HepG2 (cell line): ENCODE measurements at regions not wholly inside any gene's neighbourhood (a gene's known extent, or its start where the extent isn't known, plus 50 kb on each side); places are given as distances from the start of the nearest gene placed in this dataset.

Source experiments
- ATAC-seq: fragments of 200-7000 bp; cut with Tn5 transposase; 3 replicates; pipeline ENCODE4 v1.9.1; 2020; ENCODE audit warnings: mild to moderate bottlenecking, moderate library complexity
- BruUV-seq: library from RNA; stranded (reverse); fragments of 400-500 nt; replicated peaks from 2 replicates; lab custom pipeline; 2021; lab: Mats Ljungman, UMichigan
- CTCF ChIA-PET: fragments of 300-600 bp; formaldehyde crosslinking; extraction: SDS; loops from one replicate; lab custom pipeline; 2021; ENCODE audit warnings: low total read pairs, inconsistent platforms, low intra/inter-chr PET ratio; lab: Yijun Ruan, JAX
- POLR2A ChIA-PET: fragments of 350-600 bp; sonication (Branson Sonifier 250); formaldehyde crosslinking; loops from one replicate; lab custom pipeline; 2020; ENCODE audit warnings: antibody characterized with exemption, inconsistent platforms; lab: Yijun Ruan, JAX
- DNase-seq: peaks from one replicate; pipeline ENCODE4 v3.0.0-alpha.2; 2015; ENCODE audit warnings: low spot score
- FAIRE-seq: peaks from 3 replicates; lab custom pipeline; 2011; peaks lifted over from hg19 to GRCh38; lab: Jason Lieb, UNC
- H2AFZ ChIP-seq: one replicate; pipeline ENCODE4 v1.6.1; 2011; ENCODE audit warnings: low read length, inconsistent platforms
- H3K27ac ChIP-seq: fragments of 300-600 bp; 3 replicates; pipeline ENCODE4 v1.8.0; 2011; ENCODE audit warnings: mixed run types, mild to moderate bottlenecking, mixed read lengths, low read length, inconsistent platforms; ENCODE audit not compliant: insufficient read depth; ENCODE audit errors: extremely low read length
- H3K27me3 ChIP-seq, 2 experiments: fragments of 200-600 bp in 1 of 2; 2 replicates in 1 of 2; 3 replicates in 1 of 2; pipeline versions ENCODE4 v1.6.0 to v1.8.0; 2011; ENCODE audit warnings: low read length in 2 of 2, mild to moderate bottlenecking in 2 of 2, moderate library complexity in 2 of 2, inconsistent platforms in 1 of 2; ENCODE audit not compliant: insufficient read depth in 2 of 2, control insufficient read depth in 1 of 2
- H3K36me3 ChIP-seq, 2 experiments: fragments of 200-600 bp in 1 of 2; replicated peaks in 1 of 2; 2 replicates in 1 of 2; 3 replicates in 1 of 2; pipeline versions ENCODE4 v1.5.1 to v1.8.0; 2011; ENCODE audit warnings: low read length in 2 of 2, inconsistent platforms in 1 of 2; ENCODE audit not compliant: insufficient read depth in 2 of 2, control insufficient read depth in 1 of 2
- H3K4me1 ChIP-seq: 2 replicates; pipeline ENCODE4 v1.5.1; 2012; ENCODE audit warnings: low read length, inconsistent platforms; ENCODE audit not compliant: insufficient read depth
- H3K4me2 ChIP-seq: 2 replicates; pipeline ENCODE4 v1.6.0; 2011; ENCODE audit warnings: low read depth, low read length, inconsistent platforms
- H3K4me3 ChIP-seq, 3 experiments: fragments of 200-600 bp in 1 of 3; sonication (generic), shearing (Covaris generic) in 1 of 3; replicated peaks in 1 of 3; 2 replicates each; pipeline ENCODE4 v1.5.1; 2011 to 2016; ENCODE audit warnings: low read length in 3 of 3, inconsistent platforms in 2 of 3, low read depth in 2 of 3, mild to moderate bottlenecking in 2 of 3, control low read depth in 1 of 3, mixed read lengths in 1 of 3; ENCODE audit not compliant: insufficient read depth in 1 of 3
- H3K79me2 ChIP-seq: one replicate; pipeline ENCODE4 v1.6.1; 2011; ENCODE audit warnings: low read length, inconsistent platforms; ENCODE audit not compliant: insufficient read depth
- H3K9ac ChIP-seq: 2 replicates; pipeline ENCODE4 v1.6.0; 2011; ENCODE audit warnings: mild to moderate bottlenecking, low read depth, low read length, inconsistent platforms; ENCODE audit not compliant: insufficient read depth
- H3K9me3 ChIP-seq: 2 replicates; pipeline ENCODE4 v1.5.1; 2012; ENCODE audit warnings: mild to moderate bottlenecking, low read length
- H4K20me1 ChIP-seq: 2 replicates; pipeline ENCODE4 v1.6.0; 2011; ENCODE audit warnings: inconsistent platforms, mild to moderate bottlenecking, low read length, moderate library complexity; ENCODE audit not compliant: insufficient read depth
- CAMTA2 ChIP-seq: sonication (generic); formaldehyde crosslinking; IDR thresholded peaks from 2 replicates; pipeline ENCODE4 v1.4.0; 2020; ENCODE audit warnings: mild to moderate bottlenecking, missing genetic modification reagents, borderline replicate concordance
- MYC ChIP-seq: sonication (generic); formaldehyde crosslinking; IDR thresholded peaks from 2 replicates; pipeline ENCODE4 v1.9.0; 2021; ENCODE audit warnings: missing genetic modification reagents, borderline replicate concordance
- NFKBIZ ChIP-seq: IDR thresholded peaks from 2 replicates; pipeline ENCODE4 v1.6.1; 2018; ENCODE audit warnings: missing genetic modification reagents, missing compliant biosample characterization
- SAP130 ChIP-seq: IDR thresholded peaks from 2 replicates; pipeline ENCODE4 v1.6.1; 2016; ENCODE audit warnings: low read depth
- SUZ12 ChIP-seq: fragments of 150-350 bp; IDR thresholded peaks from 2 replicates; pipeline ENCODE4 v1.6.1; 2014; ENCODE audit warnings: low read depth, low read length
- ZNF17 ChIP-seq: sonication (generic); formaldehyde crosslinking; IDR thresholded peaks from 2 replicates; pipeline ENCODE4 v1.5.0; 2020; ENCODE audit warnings: mild to moderate bottlenecking, missing genetic modification reagents
- ZNF282 ChIP-seq: fragments of 450-650 bp; IDR thresholded peaks from 2 replicates; pipeline ENCODE4 v1.6.1; 2018; ENCODE audit not compliant: partially characterized antibody
- ZNF562 ChIP-seq: sonication (generic); formaldehyde crosslinking; IDR thresholded peaks from 2 replicates; pipeline ENCODE4 v1.8.0; 2022; ENCODE audit warnings: missing genetic modification reagents, borderline replicate concordance
- ZNF615 ChIP-seq: sonication (generic); formaldehyde crosslinking; IDR thresholded peaks from 2 replicates; pipeline ENCODE4 v1.5.0; 2020; ENCODE audit warnings: mild to moderate bottlenecking, missing genetic modification reagents, borderline replicate concordance
- WGBS: methylation state at CpG from one replicate; pipeline ENCODE4 v1.1.6; 2017; ENCODE audit warnings: low lambda C conversion rate; 5-methylcytosine and 5-hydroxymethylcytosine counted together
- in situ Hi-C: cut with HindIII; loops from 2 replicates; pipeline ENCODE4 v1.10.0; 2017; ENCODE audit warnings: low pct_unique_long_range_greater_than_20kb; ENCODE audit not compliant: extremely low pct_ligation_motif_present
- intact Hi-C: fragments of 100-400 bp; cut with micrococcal nuclease; formaldehyde crosslinking; loops from one replicate; pipeline ENCODE4 v1.10.0; 2022; ENCODE audit not compliant: unreplicated experiment
- TF ChIP-seq, protein P1 (sequence below): sonication (generic); formaldehyde crosslinking; IDR thresholded peaks from 2 replicates; pipeline ENCODE4 v1.4.0; 2020; ENCODE audit warnings: missing genetic modification reagents
- TF ChIP-seq, protein P2 (sequence below): sonication (generic); formaldehyde crosslinking; IDR thresholded peaks from 2 replicates; pipeline ENCODE4 v1.4.0; 2020; ENCODE audit warnings: missing genetic modification reagents, borderline replicate concordance
- TF ChIP-seq, protein P3 (sequence below): sonication (generic); formaldehyde crosslinking; IDR thresholded peaks from 2 replicates; pipeline ENCODE4 v1.4.0; 2020; ENCODE audit warnings: missing genetic modification reagents, borderline replicate concordance

DNA sequence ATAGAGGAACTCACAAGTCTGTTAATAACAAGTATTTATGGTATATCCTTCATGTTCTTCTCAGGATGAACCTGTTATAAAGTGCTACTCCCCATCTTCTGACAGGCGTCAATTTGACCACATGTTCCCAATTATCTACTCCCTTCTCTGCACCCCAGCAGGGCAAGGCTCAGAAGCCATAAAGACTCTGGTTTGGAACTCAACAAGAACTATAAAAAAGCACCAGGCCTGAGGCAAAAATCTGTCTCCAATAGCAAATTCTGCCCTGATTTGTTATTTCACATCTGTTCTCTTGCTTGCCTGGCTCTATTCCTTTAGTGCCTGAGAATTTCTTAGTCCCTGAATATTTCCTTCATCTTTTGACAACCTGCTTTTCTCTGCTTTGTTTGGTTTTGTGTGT lies 618.2 kb upstream of the KIRREL3 start:
- in situ Hi-C loops: no loop called here
- Histone ChIP-seq H2AFZ (no peak overlapping the region), H3K36me3 (no peaks in the 10 kb centered on the region), H3K79me2 (no peaks in the 10 kb centered on the region), H3K9ac (no peak overlapping the region), H3K27me3 (no peaks in the 10 kb centered on the region), H3K27ac (no peak overlapping the region), H4K20me1 (no peaks in the 10 kb centered on the region), H3K4me3 (no peak overlapping the region), H3K4me1 (no peaks in the 10 kb centered on the region), H3K9me3 (peaks cover 67% of the 10 kb centered on the region), H3K4me2 (no peak overlapping the region)
- intact Hi-C loops: no loop called here
- ChIA-PET POLR2A (no interaction called here), CTCF (no interaction called here)
- FAIRE-seq: no peak
- BruUV-seq: no TSS peak
- DNase-seq: no peak
- no peak for TF ChIP-seq MYC (CRISPR knock-in tag)
- ATAC-seq: no peak
- WGBS: 6% methylated on average over 1 of the region's 1 CpG

DNA sequence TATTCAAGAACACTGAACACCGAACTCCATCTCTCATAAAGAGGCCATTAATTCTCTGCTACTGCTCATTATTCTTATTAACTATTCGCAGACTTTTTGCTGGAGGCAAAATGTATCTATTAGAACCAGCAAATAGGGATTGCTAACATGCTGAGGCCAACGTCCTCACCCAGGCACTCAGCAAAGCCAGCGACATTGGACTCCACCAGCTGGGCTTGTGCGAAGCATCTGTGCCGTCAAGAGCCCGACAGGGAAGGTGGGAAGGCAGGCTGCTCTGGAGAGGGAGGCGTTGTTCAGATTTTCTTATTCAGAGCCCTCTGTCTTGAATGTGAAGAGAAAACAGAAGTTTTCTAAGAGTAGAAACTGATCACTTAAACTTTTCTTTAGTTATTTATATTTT lies 615.6 kb upstream of the KIRREL3 start:
- Histone ChIP-seq H3K4me3 (no peak overlapping the region), H3K9me3 (peaks cover 64% of the 10 kb centered on the region), H3K4me2 (no peak overlapping the region), H3K4me1 (no peaks in the 10 kb centered on the region), H4K20me1 (no peaks in the 10 kb centered on the region), H3K9ac (no peak overlapping the region), H3K79me2 (no peaks in the 10 kb centered on the region), H3K36me3 (no peaks in the 10 kb centered on the region), H3K27ac (no peak overlapping the region), H3K27me3 (no peaks in the 10 kb centered on the region), H2AFZ (no peak overlapping the region)
- ChIA-PET CTCF (no interaction called here), POLR2A (no interaction called here)
- no TSS peak for BruUV-seq
- intact Hi-C loops (no loop called here), in situ Hi-C loops (no loop called here)
- WGBS: 4% methylated on average over 8 of the region's 8 CpGs
- DNase-seq (no peak), ATAC-seq (no peak), FAIRE-seq (no peak)
- TF ChIP-seq ZNF282: no peak
- no peak for TF ChIP-seq CAMTA2 (CRISPR knock-in tag)
- no peak for TF ChIP-seq SUZ12
- no peak for TF ChIP-seq ZNF17
- TF ChIP-seq, protein P1, sequence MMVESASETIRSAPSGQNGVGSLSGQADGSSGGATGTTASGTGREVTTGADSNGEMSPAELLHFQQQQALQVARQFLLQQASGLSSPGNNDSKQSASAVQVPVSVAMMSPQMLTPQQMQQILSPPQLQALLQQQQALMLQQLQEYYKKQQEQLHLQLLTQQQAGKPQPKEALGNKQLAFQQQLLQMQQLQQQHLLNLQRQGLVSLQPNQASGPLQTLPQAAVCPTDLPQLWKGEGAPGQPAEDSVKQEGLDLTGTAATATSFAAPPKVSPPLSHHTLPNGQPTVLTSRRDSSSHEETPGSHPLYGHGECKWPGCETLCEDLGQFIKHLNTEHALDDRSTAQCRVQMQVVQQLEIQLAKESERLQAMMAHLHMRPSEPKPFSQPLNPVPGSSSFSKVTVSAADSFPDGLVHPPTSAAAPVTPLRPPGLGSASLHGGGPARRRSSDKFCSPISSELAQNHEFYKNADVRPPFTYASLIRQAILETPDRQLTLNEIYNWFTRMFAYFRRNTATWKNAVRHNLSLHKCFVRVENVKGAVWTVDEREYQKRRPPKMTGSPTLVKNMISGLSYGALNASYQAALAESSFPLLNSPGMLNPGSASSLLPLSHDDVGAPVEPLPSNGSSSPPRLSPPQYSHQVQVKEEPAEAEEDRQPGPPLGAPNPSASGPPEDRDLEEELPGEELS (CRISPR knock-in tag): no peak
- TF ChIP-seq, protein P2, sequence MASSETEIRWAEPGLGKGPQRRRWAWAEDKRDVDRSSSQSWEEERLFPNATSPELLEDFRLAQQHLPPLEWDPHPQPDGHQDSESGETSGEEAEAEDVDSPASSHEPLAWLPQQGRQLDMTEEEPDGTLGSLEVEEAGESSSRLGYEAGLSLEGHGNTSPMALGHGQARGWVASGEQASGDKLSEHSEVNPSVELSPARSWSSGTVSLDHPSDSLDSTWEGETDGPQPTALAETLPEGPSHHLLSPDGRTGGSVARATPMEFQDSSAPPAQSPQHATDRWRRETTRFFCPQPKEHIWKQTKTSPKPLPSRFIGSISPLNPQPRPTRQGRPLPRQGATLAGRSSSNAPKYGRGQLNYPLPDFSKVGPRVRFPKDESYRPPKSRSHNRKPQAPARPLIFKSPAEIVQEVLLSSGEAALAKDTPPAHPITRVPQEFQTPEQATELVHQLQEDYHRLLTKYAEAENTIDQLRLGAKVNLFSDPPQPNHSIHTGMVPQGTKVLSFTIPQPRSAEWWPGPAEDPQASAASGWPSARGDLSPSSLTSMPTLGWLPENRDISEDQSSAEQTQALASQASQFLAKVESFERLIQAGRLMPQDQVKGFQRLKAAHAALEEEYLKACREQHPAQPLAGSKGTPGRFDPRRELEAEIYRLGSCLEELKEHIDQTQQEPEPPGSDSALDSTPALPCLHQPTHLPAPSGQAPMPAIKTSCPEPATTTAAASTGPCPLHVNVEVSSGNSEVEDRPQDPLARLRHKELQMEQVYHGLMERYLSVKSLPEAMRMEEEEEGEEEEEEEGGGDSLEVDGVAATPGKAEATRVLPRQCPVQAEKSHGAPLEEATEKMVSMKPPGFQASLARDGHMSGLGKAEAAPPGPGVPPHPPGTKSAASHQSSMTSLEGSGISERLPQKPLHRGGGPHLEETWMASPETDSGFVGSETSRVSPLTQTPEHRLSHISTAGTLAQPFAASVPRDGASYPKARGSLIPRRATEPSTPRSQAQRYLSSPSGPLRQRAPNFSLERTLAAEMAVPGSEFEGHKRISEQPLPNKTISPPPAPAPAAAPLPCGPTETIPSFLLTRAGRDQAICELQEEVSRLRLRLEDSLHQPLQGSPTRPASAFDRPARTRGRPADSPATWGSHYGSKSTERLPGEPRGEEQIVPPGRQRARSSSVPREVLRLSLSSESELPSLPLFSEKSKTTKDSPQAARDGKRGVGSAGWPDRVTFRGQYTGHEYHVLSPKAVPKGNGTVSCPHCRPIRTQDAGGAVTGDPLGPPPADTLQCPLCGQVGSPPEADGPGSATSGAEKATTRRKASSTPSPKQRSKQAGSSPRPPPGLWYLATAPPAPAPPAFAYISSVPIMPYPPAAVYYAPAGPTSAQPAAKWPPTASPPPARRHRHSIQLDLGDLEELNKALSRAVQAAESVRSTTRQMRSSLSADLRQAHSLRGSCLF (CRISPR knock-in tag): no peak
- TF ChIP-seq NFKBIZ (CRISPR knock-in tag): no peak
- TF ChIP-seq ZNF615: no peak
- TF ChIP-seq SAP130 (CRISPR knock-in tag): no peak
- TF ChIP-seq, protein P3, sequence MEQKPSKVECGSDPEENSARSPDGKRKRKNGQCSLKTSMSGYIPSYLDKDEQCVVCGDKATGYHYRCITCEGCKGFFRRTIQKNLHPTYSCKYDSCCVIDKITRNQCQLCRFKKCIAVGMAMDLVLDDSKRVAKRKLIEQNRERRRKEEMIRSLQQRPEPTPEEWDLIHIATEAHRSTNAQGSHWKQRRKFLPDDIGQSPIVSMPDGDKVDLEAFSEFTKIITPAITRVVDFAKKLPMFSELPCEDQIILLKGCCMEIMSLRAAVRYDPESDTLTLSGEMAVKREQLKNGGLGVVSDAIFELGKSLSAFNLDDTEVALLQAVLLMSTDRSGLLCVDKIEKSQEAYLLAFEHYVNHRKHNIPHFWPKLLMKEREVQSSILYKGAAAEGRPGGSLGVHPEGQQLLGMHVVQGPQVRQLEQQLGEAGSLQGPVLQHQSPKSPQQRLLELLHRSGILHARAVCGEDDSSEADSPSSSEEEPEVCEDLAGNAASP: no peak
- TF ChIP-seq ZNF562 (CRISPR knock-in tag): no peak
